Motor neuron (in vitro differentiated cells): ENCODE measurements at regions not wholly inside any gene's neighbourhood (a gene's known extent, or its start where the extent isn't known, plus 50 kb on each side); places are given as distances from the start of the nearest gene placed in this dataset.

Experiments used
- ATAC-seq, 8 experiments: fragments of 200-7000 bp; cut with Tn5 transposase; replicated peaks in 6 of 8; 2 replicates each; pipeline ENCODE4 v1.8.0; 2021; ENCODE audit warnings: mild to moderate bottlenecking in 8 of 8, moderate library complexity in 8 of 8
- H3K27ac ChIP-seq, 2 donors: fragments of 250-450 bp; sonication (Bioruptor Pico); 2 replicates each; pipeline ENCODE4 v1.9.0; 2021; ENCODE audit warnings: antibody characterized with exemption in 2 of 2, mild to moderate bottlenecking in 2 of 2, moderate library complexity in 1 of 2
- H3K4me1 ChIP-seq, 2 donors: fragments of 250-450 bp; sonication (Bioruptor Pico); replicated peaks in 1 of 2; 2 replicates each; pipeline ENCODE4 v1.6.1; 2021; ENCODE audit warnings: antibody characterized with exemption in 2 of 2, mild to moderate bottlenecking in 2 of 2, moderate library complexity in 1 of 2
- H3K4me3 ChIP-seq, 5 donors: fragments of 250-450 bp; sonication (Bioruptor Pico); 2 replicates each; pipeline ENCODE4 v1.9.0; 2021; ENCODE audit warnings: antibody characterized with exemption in 5 of 5, mild to moderate bottlenecking in 5 of 5, moderate library complexity in 4 of 5
- WGBS, 10 experiments: fragments of 450-650 bp; shearing (Covaris generic); methylation state at CpG; one replicate each; pipeline ENCODE4 v1.0.0; 2022; 5-methylcytosine and 5-hydroxymethylcytosine counted together
- in situ Hi-C, 9 experiments: fragments of 400-800 bp; cut with MboI; loops; one replicate each; pipeline ENCODE4 v1.15.0; 2021; ENCODE audit warnings: low sequenced_read_pairs in 9 of 9, low pct_unique_long_range_greater_than_20kb in 2 of 9; ENCODE audit not compliant: unreplicated experiment in 9 of 9

DNA sequence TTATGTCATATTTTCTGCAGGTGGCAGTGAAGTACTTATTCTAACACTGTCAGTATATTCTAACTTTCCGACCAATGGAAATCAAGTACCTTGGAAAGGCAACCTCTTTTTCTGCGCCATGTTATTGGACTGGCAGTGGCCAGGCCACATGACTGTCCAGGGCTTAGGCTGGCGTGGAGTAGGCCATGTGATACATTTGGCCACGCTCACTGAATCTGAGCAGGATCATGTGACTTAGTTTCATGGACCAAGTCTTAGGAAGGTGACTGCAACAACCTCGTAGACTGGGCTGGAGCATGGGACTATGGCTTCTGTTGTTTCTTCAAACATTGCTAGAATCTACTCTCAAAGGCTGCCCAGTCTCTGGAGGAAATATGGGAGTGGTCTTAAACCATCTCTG, 60.4 kb upstream of the HAAO start:
- WGBS, 10 experiments = 89 to 100% (median 94%) methylated on average over 1 to 4 of the region's 5 CpGs; no CpG with 5 or more reads in 2 of the 10 experiments

DNA sequence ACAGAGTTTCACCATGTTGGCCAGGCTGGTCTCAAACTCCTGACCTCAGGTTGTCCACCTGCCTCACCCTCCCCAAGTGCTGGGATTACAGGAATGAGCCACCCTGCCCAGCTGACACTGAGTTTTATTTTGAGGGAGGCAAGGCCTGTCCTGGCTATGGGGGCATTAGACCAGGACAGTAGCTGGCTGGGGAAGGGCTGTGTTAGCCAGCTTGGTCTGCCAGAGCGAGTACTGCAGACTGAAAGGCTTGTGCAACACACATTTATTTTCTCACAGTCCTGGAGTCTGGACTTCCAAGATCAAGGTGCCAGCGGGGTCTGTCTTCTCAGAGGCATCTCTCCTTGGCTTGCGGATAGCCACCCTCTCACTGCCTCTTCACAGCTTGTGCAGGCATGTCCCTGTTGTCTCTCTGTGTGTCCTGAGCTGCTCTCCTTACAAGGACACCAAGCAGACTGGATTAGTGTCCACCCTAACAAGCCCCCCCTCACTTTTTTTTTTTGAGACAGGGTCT, 59.4 kb upstream of the HAAO start:
- 0 to 100% (median 95%) methylated on average over 1 to 3 of the region's 3 CpGs; no CpG with 5 or more reads in 2 of the 10 experiments for WGBS, 10 experiments
- in situ Hi-C loops = loop anchor here in 1 of 9 experiments (25.0 kb wide), 1 partner anchor 386 kb away; the partner anchor contains the start of gene ZFP36L2
- Histone ChIP-seq H3K4me3 (no peak overlapping the region), H3K27ac (no peak overlapping the region), H3K4me1 (peaks cover 12 to 19% of the 10 kb centered on the region in 2 donors)
- no peak for ATAC-seq

More for the DNA sequence above, 60.4 kb upstream of the HAAO start:
- Histone ChIP-seq H3K4me1 (peaks cover 12 to 19% of the 10 kb centered on the region in 2 donors), H3K4me3 (no peak overlapping the region), H3K27ac (no peak overlapping the region)
- peak in 1 of 8 experiments; percentile 24 for ATAC-seq
- in situ Hi-C loops = loop anchor here in 1 of 9 experiments (25.0 kb wide), 1 partner anchor 385 kb away; the partner anchor contains the start of gene ZFP36L2

DNA sequence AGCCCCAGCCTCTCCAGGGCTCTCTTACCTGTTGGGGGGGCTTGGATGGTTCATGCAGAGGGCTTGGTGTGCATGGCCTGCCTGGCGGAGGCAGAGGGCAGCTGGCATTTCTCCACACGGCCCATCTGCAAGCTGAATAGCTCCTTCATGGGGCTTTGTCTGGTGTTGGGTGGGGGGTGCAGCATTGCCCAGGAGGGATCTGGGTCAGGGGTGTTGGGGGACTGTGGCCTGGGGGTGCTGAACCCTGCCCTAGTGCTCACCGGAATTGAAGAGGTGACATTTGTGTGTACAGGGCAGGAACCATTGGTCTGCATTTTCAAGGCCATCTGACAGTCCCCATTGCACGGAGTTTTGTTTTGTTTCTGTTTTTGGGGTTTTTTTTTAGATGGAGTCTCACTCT, 58.8 kb upstream of the HAAO start:
- no peak for ATAC-seq
- WGBS, 10 experiments = 80 to 83% methylated on average over 1 to 2 of the region's 4 CpGs; no CpG with 5 or more reads in 8 of the 10 experiments
- Histone ChIP-seq H3K4me1 (peaks cover 12 to 19% of the 10 kb centered on the region in 2 donors), H3K4me3 (no peak overlapping the region), H3K27ac (no peak overlapping the region)
- in situ Hi-C loops = loop anchor here in 1 of 9 experiments (25.0 kb wide), 1 partner anchor 386 kb away; the partner anchor contains the start of gene ZFP36L2

DNA sequence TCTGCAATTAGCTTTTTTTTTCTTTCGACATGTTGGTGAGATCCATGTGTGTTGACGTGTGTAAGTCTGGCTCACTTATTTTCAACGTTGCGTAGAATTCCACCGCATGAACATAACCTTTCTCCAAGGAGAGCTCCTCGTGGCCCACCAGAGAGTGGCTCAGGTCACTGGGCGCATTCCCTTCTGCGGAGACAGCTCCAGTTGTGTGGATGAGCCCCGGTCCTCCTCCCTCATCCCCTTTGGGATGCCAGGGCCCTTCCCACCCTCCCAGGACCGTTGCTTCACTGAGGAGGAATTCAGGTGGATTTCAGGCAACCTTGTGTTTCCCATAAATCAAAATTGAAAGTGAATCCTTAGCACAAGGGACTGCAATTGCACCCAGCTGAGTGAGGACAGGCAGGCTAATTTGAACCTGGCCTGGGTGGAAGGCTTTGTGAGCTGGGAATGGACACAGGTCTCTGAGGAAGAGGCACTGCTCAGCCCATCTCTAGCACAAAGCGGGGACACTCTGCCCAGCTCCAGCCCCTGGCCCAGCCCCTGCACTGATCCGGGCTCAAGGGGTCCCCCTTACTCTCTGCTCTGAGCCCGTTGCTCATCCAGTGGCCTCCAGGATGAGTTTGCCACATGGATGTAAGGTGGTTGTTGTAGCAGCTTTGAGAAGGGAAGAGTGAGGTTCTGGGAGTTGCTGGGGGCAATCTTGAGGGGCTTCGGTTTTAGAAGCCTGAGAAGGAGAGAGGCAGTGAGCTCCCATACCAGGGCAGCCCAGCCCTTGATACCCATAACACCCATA, 57.8 kb upstream of the HAAO start:
- ATAC-seq = no peak
- in situ Hi-C loops = loop anchor here in 1 of 9 experiments (25.0 kb wide), 1 partner anchor 387 kb away; the partner anchor contains the start of gene ZFP36L2
- 77 to 100% (median 98%) methylated on average over 2 to 9 of the region's 14 CpGs; no CpG with 5 or more reads in 2 of the 10 experiments for WGBS, 10 experiments
- H3K4me1 ChIP-seq = peaks cover 19 to 29% of the 10 kb centered on the region in 2 donors
- H3K4me3 ChIP-seq = no peak overlapping the region
- no peak overlapping the region for H3K27ac ChIP-seq

DNA sequence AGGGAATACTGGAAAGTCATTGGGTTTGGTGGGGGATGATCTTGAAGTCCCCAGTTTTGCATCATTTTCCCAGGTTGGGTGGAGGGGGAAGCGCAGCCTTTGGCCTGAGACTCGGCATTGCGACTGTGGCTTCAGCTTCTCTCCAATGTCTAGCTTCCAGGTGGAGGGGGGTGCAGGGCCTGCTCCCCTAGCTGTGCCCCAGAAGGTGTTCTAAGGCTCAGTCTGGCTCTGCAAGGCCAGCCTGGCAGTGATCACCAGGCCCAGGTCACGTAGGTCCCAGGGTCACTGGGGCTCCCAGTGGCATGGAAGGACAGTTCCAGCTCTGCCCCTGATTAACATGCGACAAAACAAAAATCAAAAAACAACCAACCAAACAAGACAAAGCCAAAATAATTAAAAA, 56.9 kb upstream of the HAAO start:
- H3K4me3 ChIP-seq = no peak overlapping the region
- peaks cover 22 to 33% of the 10 kb centered on the region in 2 donors for H3K4me1 ChIP-seq
- in situ Hi-C loops = loop anchor here in 8 of 9 experiments (10.0 to 25.0 kb wide), 5 partner anchors 88 to 688 kb away; partner anchors contain the start of gene ZFP36L2 (in 7 of the 8)
- ATAC-seq = no peak
- H3K27ac ChIP-seq = no peak overlapping the region
- WGBS, 10 experiments = 80 to 100% (median 100%) methylated on average over 1 to 5 of the region's 5 CpGs; no CpG with 5 or more reads in 1 of the 10 experiments

GRCh38 chr2:42848726-42849290, 56.4 kb upstream of the HAAO start:
- H3K4me3 ChIP-seq = no peak overlapping the region
- peaks cover 17 to 28% of the 10 kb centered on the region in 2 donors for H3K4me1 ChIP-seq
- 60 to 100% (median 100%) methylated on average over 1 to 4 of the region's 10 CpGs; no CpG with 5 or more reads in 4 of the 10 experiments for WGBS, 10 experiments
- ATAC-seq = no peak
- no peak overlapping the region for H3K27ac ChIP-seq
- in situ Hi-C loops = loop anchor here in 8 of 9 experiments (10.0 to 25.0 kb wide), 5 partner anchors 88 to 688 kb away; partner anchors contain the start of gene ZFP36L2 (in 7 of the 8)

GRCh38 chr2:42848265-42848664, 55.9 kb upstream of the HAAO start:
- ATAC-seq = no peak
- in situ Hi-C loops = loop anchor here in 8 of 9 experiments (10.0 to 25.0 kb wide), 5 partner anchors 89 to 689 kb away; partner anchors contain the start of gene ZFP36L2 (in 7 of the 8)
- Histone ChIP-seq H3K4me3 (no peak overlapping the region), H3K4me1 (peaks cover 12 to 22% of the 10 kb centered on the region in 2 donors), H3K27ac (no peak overlapping the region)
- 57 to 100% methylated on average over 1 of the region's 1 CpG; no CpG with 5 or more reads in 8 of the 10 experiments for WGBS, 10 experiments

DNA sequence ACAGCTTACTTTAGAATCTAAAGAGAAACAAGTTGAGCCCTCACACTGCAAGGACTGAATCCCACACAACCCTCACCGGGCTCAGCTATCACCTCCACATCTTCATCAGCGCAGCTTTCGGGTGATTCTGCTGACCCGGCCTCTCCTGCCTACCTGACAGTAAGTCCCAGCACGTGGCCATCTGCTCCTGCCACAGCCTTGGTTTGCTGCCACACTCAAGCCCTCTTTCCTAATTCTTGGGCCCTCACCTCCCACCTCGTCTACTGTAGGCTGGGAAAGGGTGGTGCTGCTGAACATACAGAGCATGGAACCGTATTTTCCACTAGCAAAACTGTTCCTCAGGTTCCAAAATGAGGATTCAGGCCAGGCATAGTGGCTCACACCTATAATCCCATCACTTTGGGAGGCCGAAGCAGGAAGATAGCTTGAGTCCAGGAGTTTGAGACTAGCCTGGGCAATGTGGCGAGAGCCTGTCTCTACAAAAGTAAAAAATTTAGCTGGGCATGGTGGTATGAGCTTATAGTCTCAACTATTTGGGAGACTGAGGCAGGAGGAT, 55.3 kb upstream of the HAAO start:
- Histone ChIP-seq H3K27ac (no peak overlapping the region), H3K4me1 (peaks cover 11 to 16% of the 10 kb centered on the region in 2 donors), H3K4me3 (no peak overlapping the region)
- 72 to 100% (median 91%) methylated on average over 1 to 8 of the region's 9 CpGs; no CpG with 5 or more reads in 2 of the 10 experiments for WGBS, 10 experiments
- in situ Hi-C loops = loop anchor here in 8 of 9 experiments (10.0 to 25.0 kb wide), 5 partner anchors 90 to 690 kb away; partner anchors contain the start of gene ZFP36L2 (in 7 of the 8)
- no peak for ATAC-seq

GRCh38 chr2:42846932-42847595, 54.7 kb upstream of the HAAO start:
- in situ Hi-C loops = loop anchor here in 8 of 9 experiments (10.0 to 25.0 kb wide), 5 partner anchors 90 to 690 kb away; partner anchors contain the start of gene ZFP36L2 (in 7 of the 8)
- Histone ChIP-seq H3K4me1 (peaks cover 11 to 16% of the 10 kb centered on the region in 2 donors), H3K27ac (no peak overlapping the region), H3K4me3 (no peak overlapping the region)
- no peak for ATAC-seq
- 83 to 100% (median 100%) methylated on average over 1 to 5 of the region's 9 CpGs; no CpG with 5 or more reads in 5 of the 10 experiments for WGBS, 10 experiments

- Histone ChIP-seq H3K27ac (no peak overlapping the region), H3K4me1 (peaks cover 12 to 16% of the 10 kb centered on the region in 2 donors), H3K4me3 (no peak overlapping the region)
- in situ Hi-C loops = loop anchor here in 8 of 9 experiments (10.0 to 25.0 kb wide), 5 partner anchors 91 to 691 kb away; partner anchors contain the start of gene ZFP36L2 (in 7 of the 8)
- WGBS, 10 experiments = 100% methylated on average over 2 to 5 of the region's 8 CpGs; no CpG with 5 or more reads in 7 of the 10 experiments
- ATAC-seq = no peak
Observed at GRCh38 chr2:42846026-42846425, 53.6 kb upstream of the HAAO start.

- peak; percentile 49 to 91 (median 81) for ATAC-seq
- 20 to 69% (median 57%) methylated on average over 4 to 17 of the region's 20 CpGs; no CpG with 5 or more reads in 1 of the 10 experiments for WGBS, 10 experiments
- H3K4me1 ChIP-seq = peaks cover 19 to 22% of the 10 kb centered on the region in 2 donors
- peak overlapping the region; percentile 8 to 41 for H3K27ac ChIP-seq
- no peak overlapping the region for H3K4me3 ChIP-seq
- in situ Hi-C loops = loop anchor here in 8 of 9 experiments (10.0 to 25.0 kb wide), 5 partner anchors 92 to 692 kb away; partner anchors contain the start of gene ZFP36L2 (in 7 of the 8)
Observed at GRCh38 chr2:42844901-42845821, 52.8 kb upstream of the HAAO start.
